Liver (tissue), 3 donors: ENCODE measurements at regions not wholly inside any gene's neighbourhood (a gene's known extent, or its start where the extent isn't known, plus 50 kb on each side); places are given as distances from the start of the nearest gene placed in this dataset.

Source experiments
- FOXA2 ChIP-seq: IDR thresholded peaks from 2 replicates; pipeline ENCODE4 v1.6.1; 2016; ENCODE audit warnings: antibody characterized with exemption
- HNF4A ChIP-seq, 2 donors: conservative IDR thresholded peaks; 2 replicates each; pipeline ENCODE4 v1.6.1; 2016; ENCODE audit warnings: antibody characterized with exemption in 2 of 2, mild to moderate bottlenecking in 2 of 2
- RAD21 ChIP-seq, 2 donors: IDR thresholded peaks; 2 replicates each; pipeline ENCODE4 v1.6.1; 2016; ENCODE audit warnings: antibody characterized with exemption in 2 of 2, mild to moderate bottlenecking in 2 of 2
- TF ChIP-seq, protein P1 (sequence below): fragments of 150-350 bp; IDR thresholded peaks from 2 replicates; pipeline ENCODE4 v1.5.1; 2017; ENCODE audit warnings: improper control_type of control experiment, low read depth, low read length; ENCODE audit not compliant: missing input control
- TF ChIP-seq, protein P2 (sequence below): IDR thresholded peaks from 2 replicates; pipeline ENCODE4 v1.6.1; 2016; ENCODE audit warnings: antibody characterized with exemption
- TF ChIP-seq, protein P3 (sequence below): IDR thresholded peaks from 2 replicates; pipeline ENCODE4 v1.6.1; 2016; ENCODE audit warnings: antibody characterized with exemption, mild to moderate bottlenecking
- TF ChIP-seq, protein P4 (sequence below): IDR thresholded peaks from 2 replicates; pipeline ENCODE4 v1.6.1; 2016; ENCODE audit warnings: antibody characterized with exemption
- donor health status: healthy.
- donor health status: healthy.

DNA sequence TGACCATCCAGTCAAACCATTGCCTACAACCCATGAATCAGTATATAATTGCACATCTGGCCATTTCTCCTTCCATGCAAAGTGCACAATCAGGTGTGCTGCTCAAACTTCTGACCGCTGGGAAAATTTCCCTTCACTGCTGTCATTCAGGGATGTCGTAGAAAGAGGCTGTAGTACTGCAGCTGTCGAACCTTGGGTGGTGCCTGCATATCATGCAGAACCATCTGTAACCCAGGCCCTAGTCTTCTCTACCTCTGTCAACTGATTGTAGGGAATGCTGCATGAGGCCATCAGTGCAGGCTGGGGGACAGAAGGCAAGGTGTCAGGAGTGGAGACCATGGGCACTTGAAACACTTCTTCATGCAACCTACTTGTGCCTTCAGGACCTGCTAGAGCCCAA lies 267.5 kb downstream of the CALCRL start:
- TF ChIP-seq, protein P1, sequence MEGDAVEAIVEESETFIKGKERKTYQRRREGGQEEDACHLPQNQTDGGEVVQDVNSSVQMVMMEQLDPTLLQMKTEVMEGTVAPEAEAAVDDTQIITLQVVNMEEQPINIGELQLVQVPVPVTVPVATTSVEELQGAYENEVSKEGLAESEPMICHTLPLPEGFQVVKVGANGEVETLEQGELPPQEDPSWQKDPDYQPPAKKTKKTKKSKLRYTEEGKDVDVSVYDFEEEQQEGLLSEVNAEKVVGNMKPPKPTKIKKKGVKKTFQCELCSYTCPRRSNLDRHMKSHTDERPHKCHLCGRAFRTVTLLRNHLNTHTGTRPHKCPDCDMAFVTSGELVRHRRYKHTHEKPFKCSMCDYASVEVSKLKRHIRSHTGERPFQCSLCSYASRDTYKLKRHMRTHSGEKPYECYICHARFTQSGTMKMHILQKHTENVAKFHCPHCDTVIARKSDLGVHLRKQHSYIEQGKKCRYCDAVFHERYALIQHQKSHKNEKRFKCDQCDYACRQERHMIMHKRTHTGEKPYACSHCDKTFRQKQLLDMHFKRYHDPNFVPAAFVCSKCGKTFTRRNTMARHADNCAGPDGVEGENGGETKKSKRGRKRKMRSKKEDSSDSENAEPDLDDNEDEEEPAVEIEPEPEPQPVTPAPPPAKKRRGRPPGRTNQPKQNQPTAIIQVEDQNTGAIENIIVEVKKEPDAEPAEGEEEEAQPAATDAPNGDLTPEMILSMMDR = no peak
- TF ChIP-seq, protein P2, sequence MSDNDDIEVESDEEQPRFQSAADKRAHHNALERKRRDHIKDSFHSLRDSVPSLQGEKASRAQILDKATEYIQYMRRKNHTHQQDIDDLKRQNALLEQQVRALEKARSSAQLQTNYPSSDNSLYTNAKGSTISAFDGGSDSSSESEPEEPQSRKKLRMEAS = no peak
- TF ChIP-seq, protein P3, sequence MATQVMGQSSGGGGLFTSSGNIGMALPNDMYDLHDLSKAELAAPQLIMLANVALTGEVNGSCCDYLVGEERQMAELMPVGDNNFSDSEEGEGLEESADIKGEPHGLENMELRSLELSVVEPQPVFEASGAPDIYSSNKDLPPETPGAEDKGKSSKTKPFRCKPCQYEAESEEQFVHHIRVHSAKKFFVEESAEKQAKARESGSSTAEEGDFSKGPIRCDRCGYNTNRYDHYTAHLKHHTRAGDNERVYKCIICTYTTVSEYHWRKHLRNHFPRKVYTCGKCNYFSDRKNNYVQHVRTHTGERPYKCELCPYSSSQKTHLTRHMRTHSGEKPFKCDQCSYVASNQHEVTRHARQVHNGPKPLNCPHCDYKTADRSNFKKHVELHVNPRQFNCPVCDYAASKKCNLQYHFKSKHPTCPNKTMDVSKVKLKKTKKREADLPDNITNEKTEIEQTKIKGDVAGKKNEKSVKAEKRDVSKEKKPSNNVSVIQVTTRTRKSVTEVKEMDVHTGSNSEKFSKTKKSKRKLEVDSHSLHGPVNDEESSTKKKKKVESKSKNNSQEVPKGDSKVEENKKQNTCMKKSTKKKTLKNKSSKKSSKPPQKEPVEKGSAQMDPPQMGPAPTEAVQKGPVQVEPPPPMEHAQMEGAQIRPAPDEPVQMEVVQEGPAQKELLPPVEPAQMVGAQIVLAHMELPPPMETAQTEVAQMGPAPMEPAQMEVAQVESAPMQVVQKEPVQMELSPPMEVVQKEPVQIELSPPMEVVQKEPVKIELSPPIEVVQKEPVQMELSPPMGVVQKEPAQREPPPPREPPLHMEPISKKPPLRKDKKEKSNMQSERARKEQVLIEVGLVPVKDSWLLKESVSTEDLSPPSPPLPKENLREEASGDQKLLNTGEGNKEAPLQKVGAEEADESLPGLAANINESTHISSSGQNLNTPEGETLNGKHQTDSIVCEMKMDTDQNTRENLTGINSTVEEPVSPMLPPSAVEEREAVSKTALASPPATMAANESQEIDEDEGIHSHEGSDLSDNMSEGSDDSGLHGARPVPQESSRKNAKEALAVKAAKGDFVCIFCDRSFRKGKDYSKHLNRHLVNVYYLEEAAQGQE = no peak
- TF ChIP-seq RAD21 (IDR thresholded peaks at IDR 0.05) (no peak), FOXA2 (no peak), HNF4A (conservative IDR thresholded peaks at IDR 0.05) (no peak)
- TF ChIP-seq, protein P4, sequence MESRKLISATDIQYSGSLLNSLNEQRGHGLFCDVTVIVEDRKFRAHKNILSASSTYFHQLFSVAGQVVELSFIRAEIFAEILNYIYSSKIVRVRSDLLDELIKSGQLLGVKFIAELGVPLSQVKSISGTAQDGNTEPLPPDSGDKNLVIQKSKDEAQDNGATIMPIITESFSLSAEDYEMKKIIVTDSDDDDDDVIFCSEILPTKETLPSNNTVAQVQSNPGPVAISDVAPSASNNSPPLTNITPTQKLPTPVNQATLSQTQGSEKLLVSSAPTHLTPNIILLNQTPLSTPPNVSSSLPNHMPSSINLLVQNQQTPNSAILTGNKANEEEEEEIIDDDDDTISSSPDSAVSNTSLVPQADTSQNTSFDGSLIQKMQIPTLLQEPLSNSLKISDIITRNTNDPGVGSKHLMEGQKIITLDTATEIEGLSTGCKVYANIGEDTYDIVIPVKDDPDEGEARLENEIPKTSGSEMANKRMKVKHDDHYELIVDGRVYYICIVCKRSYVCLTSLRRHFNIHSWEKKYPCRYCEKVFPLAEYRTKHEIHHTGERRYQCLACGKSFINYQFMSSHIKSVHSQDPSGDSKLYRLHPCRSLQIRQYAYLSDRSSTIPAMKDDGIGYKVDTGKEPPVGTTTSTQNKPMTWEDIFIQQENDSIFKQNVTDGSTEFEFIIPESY = no peak
